GM19397 (cell line): ENCODE measurements at regions not wholly inside any gene's neighbourhood (a gene's known extent, or its start where the extent isn't known, plus 50 kb on each side); places are given as distances from the start of the nearest gene placed in this dataset.

ENCODE experiments used
- ATAC-seq: cut with Tn5 transposase; IDR thresholded peaks from one replicate; pipeline ENCODE4 v1.9.1; 2021; ENCODE audit warnings: mild to moderate bottlenecking, moderate library complexity; ENCODE audit not compliant: unreplicated experiment

DNA sequence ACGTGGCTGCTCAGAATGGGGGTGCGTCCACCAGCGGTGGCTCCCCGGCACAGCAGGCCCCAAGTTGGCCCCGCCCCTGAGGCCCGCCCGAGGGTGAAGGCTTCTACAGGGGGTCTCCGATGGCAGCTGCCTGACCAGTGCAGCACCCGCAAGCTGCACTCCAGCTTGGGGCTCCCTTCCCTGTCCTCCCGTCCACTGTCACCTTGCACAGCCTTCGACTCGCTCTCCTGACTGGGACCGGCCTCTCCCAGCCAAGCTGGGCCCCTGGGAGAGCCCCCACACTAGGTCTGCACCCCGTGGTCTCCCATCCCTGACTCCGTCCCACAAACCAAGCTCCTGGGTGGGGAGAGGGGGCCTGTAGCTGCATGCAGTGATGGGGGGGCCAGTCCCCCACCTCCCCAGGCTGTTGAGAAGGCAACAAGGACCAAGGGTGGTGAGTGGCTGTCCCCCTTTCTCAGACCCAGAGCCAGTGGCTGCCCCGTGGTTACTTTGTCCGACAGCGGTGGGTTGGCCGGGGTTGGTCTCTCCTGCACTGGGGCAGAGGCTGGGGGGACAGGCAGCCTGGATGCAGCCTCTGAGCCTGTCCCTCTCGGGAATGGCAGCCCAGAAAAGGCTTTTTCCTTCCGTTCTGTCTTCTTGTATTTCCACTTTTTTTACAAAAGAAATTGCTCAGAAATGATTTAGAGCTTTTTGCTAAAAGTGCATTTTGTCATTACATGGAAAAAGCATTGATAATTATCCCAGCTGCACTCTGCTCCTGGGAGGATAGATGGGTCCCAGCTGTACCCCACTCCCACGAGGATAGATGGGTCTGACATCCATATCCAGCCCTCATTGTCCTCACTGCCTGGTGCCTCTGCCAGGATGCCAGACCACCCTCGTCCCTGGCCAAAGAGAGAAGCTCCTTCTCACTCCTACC is 217.0 kb downstream of the KIF26A start:
- ATAC-seq: no peak

DNA sequence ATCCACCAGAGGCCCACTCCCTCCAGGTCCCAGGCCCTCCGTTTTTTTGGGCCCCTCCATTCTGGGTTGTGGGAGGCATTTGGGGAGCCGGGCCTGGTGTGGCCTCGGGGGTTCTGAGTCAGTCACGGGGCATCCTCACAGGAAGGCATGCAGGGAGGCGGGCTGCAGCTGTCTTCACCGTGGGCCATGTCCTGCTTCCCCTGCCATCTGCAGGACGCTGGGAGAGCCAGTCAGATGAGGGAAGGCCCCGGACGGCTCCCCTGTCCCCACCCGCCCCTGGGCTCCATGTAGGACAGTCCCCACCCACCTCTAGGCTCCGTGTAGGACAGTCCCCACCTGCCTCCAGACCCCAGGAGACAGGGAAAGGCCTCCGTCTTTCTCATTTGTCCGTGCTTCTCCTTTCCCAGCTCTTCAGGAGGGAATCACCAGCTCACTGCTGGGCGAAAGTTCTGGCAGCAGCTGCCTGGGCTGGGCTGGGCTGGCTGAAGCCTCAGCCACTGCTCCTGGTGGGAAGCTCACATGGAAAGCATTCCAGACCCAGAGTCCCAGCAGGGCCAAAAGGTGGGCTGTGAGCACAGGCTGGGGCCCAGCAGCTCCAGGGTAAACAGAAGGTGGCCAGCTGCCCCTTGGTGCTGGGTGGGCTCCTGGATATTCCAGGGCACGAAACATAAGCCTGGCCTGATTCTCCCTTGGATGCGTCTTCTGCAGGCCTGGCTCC is 217.8 kb downstream of the KIF26A start:
- no peak for ATAC-seq

DNA sequence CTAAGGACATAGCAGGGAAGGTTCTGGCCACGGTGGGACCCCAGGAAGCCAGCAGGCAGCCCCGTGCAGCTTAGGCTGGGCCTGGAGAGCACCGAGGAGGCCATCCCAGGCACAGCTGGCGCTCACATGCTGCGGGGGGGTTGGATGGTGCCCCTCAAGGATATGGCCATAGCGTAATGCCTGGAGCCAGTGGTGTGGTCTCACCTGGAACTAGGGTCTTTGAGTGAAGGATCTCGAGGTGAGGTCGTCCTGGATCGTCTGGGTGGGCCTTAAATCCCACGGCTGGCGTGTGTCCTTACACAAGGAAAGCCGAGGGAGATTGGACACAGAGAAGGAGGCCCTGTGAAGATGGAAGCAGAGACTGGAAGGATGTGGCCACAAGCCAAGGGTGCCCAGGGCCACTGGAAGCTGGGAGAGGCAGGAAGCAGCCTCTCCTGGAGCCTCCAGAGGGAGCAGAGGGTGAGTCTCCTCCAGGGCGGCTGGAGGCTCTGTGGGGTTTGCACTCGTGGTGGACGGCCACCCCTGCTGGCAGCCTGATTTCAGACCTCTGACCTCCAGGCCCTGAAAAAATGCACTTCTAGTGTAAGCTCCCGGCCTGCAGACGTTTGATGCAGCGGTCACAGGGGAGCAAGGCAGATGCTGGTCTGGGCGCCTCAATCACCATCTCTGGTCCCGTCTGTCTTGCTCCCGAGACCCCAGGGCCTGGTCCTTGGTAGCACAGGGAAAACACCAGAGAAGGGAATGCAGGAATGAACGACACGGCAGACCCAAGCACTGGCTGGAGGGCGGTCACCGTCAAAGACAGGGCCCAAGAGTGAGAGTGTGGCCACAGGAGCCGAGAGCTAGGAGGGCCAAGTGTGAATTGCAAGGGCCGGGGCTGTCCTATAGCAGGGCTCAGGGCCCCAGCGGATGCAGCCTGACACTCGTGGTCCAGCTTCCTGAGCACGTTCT is 218.6 kb downstream of the KIF26A start:
- no peak for ATAC-seq

DNA sequence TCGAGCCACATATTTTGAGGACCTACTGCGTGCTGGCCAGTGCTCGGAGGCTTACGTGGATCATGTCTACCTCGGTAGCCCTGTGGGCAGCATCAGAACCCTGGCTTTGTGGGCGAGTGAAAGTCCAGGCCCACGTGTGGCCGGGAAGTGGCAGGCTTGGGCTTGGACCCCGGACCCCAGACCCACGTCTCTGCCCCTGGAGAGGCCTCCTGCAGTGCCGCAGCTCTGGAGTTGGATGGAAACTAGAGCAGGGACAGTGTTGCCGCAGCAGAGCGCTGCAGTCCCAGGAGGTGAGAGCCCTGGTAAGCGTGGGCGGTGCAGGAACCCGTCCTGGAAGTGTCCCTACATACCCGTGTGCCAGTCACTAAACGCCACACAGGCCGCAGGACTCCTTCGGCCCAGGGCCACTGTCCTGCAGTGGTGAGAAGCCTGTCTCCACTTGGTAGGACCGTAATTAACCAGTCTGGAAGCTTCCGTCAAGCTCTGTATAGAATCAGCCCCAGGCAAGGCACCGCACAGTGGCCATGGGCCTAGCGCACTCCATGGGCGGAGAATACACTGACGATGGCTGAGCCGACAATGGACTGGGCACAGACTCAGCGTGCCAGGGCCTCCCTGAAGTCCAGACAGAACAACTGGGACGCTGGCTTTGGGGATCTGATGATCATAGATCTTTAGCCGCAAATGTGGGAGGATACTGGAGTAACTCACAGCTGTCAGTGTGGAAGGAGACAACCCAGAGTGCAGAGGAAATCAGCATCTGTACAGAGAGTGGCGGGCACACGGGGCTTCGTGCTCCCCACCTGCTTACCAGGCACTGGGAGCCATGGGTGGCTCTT is 219.5 kb downstream of the KIF26A start:
- no peak for ATAC-seq

DNA sequence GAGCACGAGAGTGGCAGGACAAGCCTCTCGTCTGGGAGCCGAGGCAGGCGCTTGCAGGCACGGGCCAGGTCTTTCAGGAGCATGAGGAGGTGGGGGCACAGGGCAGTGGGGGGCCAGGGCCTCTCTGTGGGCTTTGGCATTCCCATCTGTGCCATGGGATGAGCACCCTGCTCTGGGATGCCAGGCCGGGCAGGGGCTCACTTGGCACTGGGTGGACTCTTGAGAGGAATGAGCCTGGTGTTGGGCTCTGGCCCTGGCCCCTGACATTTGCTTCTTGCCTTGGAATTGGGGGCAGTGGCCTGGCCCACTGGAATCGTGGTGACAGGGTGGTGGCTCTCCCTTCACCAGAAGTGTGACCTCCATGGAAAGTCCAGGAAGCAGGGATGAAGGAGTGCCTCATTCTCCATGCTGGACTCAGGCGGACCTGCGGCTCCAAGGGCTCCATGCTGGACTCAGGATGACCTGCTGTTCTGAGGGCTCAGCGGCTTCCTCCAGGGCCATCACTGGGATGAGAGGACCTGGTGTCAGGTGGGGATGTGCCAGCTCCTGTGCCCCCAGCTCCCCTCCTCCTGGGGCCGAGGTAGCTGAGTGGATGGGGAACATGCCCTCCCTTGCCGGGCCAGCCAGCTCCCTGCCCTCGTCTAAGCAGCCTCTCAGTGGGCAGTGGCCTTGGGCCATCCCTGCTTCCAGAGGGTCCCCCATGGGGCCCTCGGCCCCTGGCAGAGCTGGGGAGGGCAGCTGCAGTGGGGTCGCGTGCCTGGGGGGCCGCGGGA is 220.3 kb downstream of the KIF26A start:
- ATAC-seq: no peak

DNA sequence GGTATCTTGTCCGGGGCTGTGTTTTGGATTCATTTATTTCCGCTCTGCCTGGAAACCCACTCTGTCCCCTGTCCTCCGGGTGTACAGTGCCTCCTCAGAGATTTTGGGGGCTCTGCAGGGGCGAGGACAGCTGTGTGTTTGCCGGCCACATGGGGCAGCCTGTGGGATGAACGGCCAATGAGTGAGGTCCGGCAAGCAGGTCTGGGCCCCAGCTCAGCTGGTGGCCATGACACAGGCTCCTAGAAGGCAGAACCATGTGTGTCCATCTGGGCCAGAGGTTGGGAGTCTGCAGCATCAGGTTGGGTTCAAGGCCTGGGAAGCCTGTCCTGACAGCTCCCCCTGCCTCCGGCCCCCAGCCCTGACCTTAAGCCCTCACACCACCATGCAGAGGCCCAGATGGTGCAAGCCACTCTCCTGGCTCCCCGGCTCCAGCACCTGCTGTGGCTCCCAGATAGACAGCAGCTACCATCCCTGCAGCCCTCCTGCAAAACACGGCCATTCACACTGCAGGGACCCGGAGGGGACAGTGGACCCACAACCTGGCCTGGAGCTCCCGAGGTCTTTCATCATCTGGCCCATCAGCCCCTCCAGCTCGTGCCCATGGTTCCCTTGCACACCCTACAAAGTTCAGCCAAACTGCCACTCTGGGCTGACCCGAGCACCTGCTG is 220.1 kb upstream of the C14orf180 start:
- ATAC-seq: no peak

DNA sequence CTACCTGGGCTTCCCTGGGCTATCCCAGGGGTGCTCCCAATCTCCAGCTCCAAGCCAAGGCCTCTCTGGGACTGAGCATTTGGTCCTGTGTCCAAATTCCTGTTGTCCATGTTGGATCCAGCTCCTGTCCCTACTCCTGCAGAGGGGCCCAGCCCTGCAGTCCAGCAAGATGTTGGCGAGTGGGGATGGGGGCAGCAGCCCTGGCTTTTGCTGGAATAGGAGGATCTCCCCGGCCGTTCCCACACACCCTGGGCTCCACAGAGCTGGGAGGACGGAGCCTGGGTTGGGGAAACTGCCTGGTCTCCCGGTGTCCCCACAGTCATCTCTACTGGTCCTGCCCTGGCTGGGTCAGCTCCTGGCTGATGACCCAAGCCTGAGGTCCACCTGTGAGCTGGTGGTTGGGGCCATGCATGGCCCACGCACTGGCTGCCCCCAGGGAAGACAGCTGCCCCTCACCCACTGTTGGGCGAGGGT is 219.6 kb upstream of the C14orf180 start:
- ATAC-seq: no peak

DNA sequence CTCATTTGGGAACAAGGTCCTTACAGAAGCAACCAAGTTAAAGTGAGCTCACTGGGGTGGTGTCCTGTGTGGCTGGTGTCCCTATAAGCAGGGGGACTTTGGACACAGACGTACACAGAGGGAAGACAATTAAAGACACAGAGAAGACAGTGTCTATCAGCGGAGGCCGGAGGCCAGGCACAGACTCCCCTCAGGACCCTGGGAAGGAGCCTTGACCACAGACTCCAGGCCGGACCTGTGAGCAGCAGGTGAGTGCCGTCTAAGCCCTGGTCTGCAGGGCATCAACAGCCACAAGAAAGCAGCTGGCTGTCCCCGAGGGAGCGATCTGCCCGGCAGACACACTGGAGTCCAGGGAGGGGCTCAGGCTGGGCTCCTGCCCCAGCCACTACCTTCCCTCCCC is 219.1 kb upstream of the C14orf180 start:
- no peak for ATAC-seq

DNA sequence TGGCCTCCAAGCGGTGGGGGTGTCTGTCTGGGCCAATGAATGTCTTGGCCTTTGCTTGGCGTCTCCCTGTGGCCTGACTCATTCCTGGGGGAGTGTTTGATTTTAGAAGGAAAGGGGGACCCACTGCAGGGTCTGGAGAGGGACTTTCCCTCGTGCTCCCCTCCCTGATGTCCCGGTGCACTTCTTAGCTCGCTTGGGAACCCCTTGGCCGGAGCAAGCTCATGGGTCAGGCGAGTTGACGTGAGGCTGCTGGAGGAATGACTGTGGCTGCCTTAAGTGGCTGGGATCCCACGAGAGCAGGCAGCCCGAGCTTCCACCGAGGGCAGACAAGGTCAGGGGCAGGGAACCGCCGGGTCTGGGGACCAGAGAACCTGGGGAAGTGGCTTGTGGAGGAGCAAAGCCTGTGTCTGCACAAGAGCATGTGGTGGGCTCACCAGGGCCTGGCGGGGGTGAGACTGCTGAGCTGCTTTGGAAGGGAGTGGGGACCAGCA is 218.4 kb upstream of the C14orf180 start:
- no peak for ATAC-seq

DNA sequence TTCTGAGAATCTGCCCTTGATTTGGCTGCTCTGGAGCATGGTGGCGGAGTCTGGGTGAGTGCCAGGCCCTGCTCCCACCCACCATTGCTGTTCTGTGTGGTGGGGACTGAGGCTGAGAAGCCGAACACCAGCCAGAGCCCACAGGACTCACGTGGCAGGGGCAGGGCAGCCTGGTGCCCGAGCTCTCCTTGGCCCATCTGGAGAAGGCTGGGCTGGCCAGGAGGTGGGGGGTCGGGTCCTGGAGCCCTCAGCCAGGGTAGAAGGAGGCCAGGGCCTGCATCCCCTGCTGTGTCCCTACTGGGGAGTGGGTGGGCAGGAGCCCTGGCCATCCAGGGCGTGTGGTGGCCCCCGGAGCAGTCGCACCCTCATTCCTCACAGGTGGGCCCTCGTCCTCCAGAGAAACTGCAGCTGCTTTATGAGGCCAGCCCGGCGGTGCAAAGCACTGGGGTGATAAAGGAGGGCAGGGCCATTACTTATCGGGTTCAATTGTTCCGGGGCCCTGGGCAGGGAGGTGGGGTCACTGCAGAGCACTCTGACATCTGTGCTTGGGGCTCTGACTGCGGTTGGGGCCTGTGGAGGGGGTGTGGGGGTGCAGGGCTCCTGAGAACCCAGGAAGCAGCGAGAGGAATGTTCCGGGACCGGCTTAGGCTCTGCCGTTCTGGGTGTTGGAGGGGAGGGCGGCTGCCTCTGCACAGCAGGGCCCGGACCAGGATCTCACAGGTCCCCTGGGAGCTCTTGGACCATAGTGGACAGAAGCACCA is 217.5 kb upstream of the C14orf180 start:
- ATAC-seq: no peak

DNA sequence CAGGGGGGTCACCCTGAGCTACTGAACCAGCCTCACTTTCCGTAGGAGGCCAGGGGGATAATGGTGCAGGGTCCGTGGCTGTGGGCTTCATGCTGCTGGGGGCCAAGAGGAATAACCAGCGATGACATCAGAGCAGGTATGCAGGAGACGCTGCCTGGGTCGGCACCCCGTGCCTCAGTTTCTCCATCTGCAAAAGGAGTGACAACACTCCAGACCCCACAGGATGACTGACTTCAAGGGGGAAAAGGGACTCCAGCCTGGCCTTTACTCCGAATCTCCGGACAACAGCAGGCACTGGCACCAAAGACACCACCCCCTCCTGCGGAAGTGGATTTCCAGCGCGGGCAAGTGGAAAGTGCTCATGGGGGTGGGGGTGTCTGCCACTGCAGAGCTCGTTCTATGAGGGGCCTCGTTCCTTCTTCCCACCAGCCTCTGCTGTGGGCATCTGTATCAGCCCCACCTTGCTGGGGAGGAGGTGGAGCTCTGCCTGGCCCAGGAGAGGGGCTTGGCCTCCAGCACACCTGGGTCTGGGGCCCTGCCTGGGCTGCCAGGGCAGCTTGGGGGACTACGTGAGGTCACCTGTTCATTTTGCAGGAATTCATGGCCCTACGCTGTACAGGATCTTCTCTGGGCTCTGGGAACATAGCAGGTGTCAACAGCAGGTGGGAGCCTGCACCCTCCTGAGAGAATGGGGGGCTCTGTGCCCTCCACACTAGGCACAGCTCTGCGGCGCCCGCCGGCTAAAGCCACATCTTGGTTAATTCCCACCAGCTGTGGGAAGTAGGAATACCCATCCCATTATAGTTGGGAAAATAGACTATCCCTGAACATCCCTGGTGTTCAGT is 216.6 kb upstream of the C14orf180 start:
- no peak for ATAC-seq

DNA sequence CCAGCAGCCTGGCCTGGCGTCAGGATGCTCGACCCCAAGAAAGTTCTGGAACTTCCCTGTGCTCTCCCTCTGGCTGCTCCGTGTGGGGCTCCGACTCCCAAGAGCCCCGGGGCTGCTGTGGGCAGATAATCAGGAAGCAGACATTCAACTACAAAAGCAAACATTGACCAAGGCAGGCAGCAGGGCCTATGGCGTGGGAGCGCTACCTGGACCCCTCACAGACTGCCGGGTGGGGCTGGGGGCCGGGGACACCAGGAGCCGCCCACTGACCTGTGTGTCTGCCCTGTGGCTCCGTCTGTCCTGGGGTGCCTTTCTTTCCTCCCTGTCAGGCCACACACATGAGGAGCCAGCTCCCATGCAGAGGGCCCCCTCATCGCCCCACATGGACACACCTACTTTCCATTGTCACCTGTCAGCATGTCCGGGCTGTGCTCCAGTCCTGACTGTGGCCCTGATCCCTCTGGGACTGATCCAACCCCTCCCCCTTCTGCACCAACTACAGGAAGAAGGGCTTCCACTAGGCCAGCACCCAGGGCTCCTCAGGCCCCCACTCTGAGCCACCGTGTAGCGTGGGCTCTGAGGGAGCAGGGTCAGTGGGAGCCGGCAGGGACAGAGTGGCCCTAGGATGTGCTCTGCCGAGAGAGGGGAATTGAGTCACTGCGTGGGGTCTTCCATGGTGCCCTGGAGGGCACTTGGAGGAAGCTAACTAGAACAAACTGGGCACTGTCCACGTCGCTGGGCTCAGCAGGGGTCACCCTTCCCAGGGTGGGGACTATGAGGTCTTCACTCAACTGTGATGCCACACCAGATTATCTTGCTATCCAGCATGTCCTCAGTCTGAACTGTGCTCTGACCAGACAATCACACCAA is 215.4 kb upstream of the C14orf180 start:
- ATAC-seq: no peak

DNA sequence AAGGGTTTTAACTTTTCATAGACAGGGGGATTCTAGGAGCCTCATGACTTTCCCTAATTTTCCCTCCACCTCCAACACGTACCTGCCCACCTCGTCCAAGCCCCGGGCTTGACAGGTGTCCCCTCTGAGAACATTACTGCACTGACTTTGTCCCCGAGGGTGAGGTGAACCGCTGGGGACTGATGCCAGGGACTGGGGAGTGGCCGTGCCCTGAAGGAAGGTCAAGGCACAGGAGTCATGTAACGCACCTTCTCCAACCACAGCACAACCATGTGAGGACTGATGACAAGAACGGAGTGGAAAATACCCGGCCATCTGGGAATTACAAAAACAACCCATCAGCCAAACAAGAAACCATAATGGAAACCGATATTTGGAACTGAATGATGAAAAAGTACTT is 214.7 kb upstream of the C14orf180 start:
- ATAC-seq: no peak

DNA sequence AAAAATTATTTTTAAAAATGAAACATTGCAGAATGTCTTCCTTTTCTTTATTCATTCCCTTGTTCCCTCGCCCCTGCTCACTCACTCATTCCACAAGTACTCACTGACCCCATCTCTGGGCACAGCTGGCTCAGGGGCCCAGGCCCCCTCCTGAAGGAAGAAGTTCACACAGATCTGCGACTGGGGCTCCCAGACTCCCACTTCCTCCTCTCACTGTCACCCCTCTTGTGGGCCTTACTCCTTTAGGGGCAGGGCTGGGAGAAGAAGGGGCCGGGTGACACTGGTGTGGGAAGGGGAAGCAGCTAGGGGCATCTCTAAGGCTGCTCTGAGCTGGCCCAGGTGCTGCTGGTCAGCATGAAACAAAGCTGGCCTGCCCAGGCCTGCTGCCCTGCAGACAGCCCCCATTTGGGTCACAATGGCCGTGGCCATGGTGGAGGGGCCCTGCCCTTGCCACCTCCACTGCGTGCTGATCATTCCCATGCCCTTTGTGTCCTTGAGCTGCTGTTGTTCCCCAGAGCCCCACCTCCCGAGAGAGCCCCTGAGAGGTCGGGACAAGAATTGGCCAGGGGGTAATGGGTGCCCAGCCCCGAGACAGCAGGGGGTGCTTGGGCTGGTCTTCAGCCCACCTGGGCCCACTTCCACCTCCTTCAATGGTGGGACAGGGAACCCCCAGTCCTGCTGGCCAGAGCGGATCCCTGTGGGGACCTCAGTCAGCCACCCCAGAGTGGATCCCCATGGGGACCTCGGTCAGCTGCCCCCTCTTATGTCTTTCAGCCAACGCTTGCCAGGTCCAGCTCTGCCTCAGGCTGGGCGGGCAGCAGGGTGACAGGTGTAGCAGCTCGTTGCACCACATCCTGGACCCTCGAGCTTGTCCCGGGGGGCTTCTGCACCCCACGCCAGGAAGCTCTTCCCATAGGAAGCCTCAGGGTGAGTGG is 212.4 kb upstream of the C14orf180 start:
- no peak for ATAC-seq
